PC-9 (cell line): ENCODE measurements at regions not wholly inside any gene's neighbourhood (a gene's known extent, or its start where the extent isn't known, plus 50 kb on each side); places are given as distances from the start of the nearest gene placed in this dataset.

Source experiments
- BruUV-seq: library from RNA; stranded (reverse); fragments of 400-500 nt; replicated peaks from 2 replicates; lab custom pipeline; 2021; lab: Mats Ljungman, UMichigan
- CTCF ChIA-PET: fragments of 300-600 bp; sonication (Branson Sonifier 250); formaldehyde crosslinking; loops from one replicate; lab custom pipeline; 2022; ENCODE audit warnings: antibody characterized with exemption; lab: Charles Lee
- POLR2A ChIA-PET: fragments of 300-600 bp; sonication (Branson Sonifier 250); formaldehyde crosslinking; loops from one replicate; lab custom pipeline; 2022; ENCODE audit warnings: antibody characterized with exemption; ENCODE audit not compliant: unreplicated experiment; lab: Charles Lee
- DNase-seq, 2 experiments: peaks; one replicate each; pipeline versions ENCODE4 v3.0.0 to v3.0.0-alpha.2; 2015 to 2022; ENCODE audit warnings: mixed read lengths in 1 of 2
- H2AFZ ChIP-seq: fragments of 200-600 bp; sonication (generic); 2 replicates; pipeline ENCODE4 v1.8.1; 2017; ENCODE audit warnings: antibody characterized with exemption
- H3F3A ChIP-seq: fragments of 200-600 bp; sonication (generic); 2 replicates; pipeline ENCODE4 v1.8.1; 2017; ENCODE audit warnings: antibody characterized with exemption, mild to moderate bottlenecking, low read depth; ENCODE audit not compliant: insufficient read depth
- H3K27ac ChIP-seq: fragments of 200-600 bp; sonication (generic); 2 replicates; pipeline ENCODE4 v1.6.1; 2016; ENCODE audit warnings: mixed run types
- H3K27me3 ChIP-seq: fragments of 200-600 bp; sonication (generic); 2 replicates; pipeline ENCODE4 v1.6.1; 2016; ENCODE audit warnings: low read depth, mixed run types; ENCODE audit not compliant: insufficient read depth
- H3K36me3 ChIP-seq: fragments of 200-600 bp; sonication (generic); 2 replicates; pipeline ENCODE4 v1.6.1; 2016; ENCODE audit warnings: low read depth, mixed run types
- H3K4me1 ChIP-seq: fragments of 200-600 bp; sonication (generic); replicated peaks from 2 replicates; pipeline ENCODE4 v1.6.1; 2016; ENCODE audit warnings: mixed run types; ENCODE audit not compliant: insufficient read depth
- H3K4me2 ChIP-seq: fragments of 200-600 bp; sonication (generic); 2 replicates; pipeline ENCODE4 v1.6.1; 2017; ENCODE audit warnings: mixed run types
- H3K4me3 ChIP-seq: fragments of 200-600 bp; sonication (generic); 2 replicates; pipeline ENCODE4 v1.6.1; 2016; ENCODE audit warnings: mixed run types
- H3K79me2 ChIP-seq: fragments of 200-600 bp; sonication (generic); 2 replicates; pipeline ENCODE4 v1.6.1; 2017; ENCODE audit warnings: low read depth, mixed run types
- H3K9me2 ChIP-seq: fragments of 200-600 bp; sonication (generic); 2 replicates; pipeline ENCODE4 v1.8.1; 2017; ENCODE audit warnings: mild to moderate bottlenecking; ENCODE audit not compliant: insufficient read depth
- H3K9me3 ChIP-seq: fragments of 200-600 bp; sonication (generic); 2 replicates; pipeline ENCODE4 v1.8.1; 2016; ENCODE audit warnings: low read depth; ENCODE audit not compliant: insufficient read depth
- H4K20me1 ChIP-seq: fragments of 200-600 bp; sonication (generic); 2 replicates; pipeline ENCODE4 v1.8.1; 2017; ENCODE audit not compliant: insufficient read depth
- EZH2 ChIP-seq: fragments of 200-600 bp; sonication (generic); IDR thresholded peaks from 2 replicates; pipeline ENCODE4 v1.8.0; 2017; ENCODE audit warnings: antibody characterized with exemption, low read depth
- intact Hi-C: fragments of 100-400 bp; cut with micrococcal nuclease; formaldehyde crosslinking; loops from one replicate; pipeline ENCODE4 v1.10.0; 2022; ENCODE audit not compliant: unreplicated experiment
- TF ChIP-seq, protein P1 (sequence below): fragments of 200-600 bp; sonication (generic); conservative IDR thresholded peaks from 2 replicates; pipeline ENCODE4 v1.6.1; 2017; ENCODE audit warnings: mixed run types, antibody characterized with exemption, mild to moderate bottlenecking, moderate library complexity

DNA sequence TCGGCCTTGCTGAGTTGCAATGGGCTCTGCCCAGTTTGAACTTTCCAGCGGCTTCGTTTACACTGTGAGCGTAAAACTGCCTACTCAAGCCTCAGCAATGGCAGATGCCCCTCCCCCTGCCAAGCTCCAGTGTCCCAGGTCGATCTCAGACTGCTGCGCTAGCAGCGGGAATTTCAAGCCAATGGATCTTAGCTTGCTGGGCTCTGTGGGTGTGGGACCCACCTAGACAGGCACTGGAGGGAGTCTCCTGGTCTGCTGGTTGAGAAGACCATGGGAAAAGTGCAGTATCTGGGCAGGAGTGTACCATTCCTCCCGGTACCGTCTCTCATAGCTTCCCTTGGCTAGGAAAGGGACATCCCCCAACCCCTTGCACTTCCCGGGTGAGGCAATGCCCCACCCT is 88.2 kb downstream of the KLHL28 start:
- no peaks in the 10 kb centered on the region for H3K9me2 ChIP-seq
- BruUV-seq: no TSS peak
- peaks cover 21% of the 10 kb centered on the region; the same call in 1 of the 2 replicates for H3K27me3 ChIP-seq
- H2AFZ ChIP-seq: no peak overlapping the region
- ChIA-PET POLR2A (no interaction called here), CTCF (no interaction called here)
- H3K9me3 ChIP-seq: no peaks in the 10 kb centered on the region
- no peaks in the 10 kb centered on the region for H3K36me3 ChIP-seq
- H3K4me3 ChIP-seq: no peak overlapping the region
- intact Hi-C loops: no loop called here
- H3F3A ChIP-seq: no peaks in the 10 kb centered on the region
- no peaks in the 10 kb centered on the region for H3K4me1 ChIP-seq
- no peak overlapping the region; the same call in 1 of the 2 replicates for H3K4me2 ChIP-seq
- no peak for DNase-seq
- H3K79me2 ChIP-seq: no peaks in the 10 kb centered on the region
- TF ChIP-seq EZH2: no peak
- TF ChIP-seq, protein P1, sequence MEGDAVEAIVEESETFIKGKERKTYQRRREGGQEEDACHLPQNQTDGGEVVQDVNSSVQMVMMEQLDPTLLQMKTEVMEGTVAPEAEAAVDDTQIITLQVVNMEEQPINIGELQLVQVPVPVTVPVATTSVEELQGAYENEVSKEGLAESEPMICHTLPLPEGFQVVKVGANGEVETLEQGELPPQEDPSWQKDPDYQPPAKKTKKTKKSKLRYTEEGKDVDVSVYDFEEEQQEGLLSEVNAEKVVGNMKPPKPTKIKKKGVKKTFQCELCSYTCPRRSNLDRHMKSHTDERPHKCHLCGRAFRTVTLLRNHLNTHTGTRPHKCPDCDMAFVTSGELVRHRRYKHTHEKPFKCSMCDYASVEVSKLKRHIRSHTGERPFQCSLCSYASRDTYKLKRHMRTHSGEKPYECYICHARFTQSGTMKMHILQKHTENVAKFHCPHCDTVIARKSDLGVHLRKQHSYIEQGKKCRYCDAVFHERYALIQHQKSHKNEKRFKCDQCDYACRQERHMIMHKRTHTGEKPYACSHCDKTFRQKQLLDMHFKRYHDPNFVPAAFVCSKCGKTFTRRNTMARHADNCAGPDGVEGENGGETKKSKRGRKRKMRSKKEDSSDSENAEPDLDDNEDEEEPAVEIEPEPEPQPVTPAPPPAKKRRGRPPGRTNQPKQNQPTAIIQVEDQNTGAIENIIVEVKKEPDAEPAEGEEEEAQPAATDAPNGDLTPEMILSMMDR: no peak
- H4K20me1 ChIP-seq: no peaks in the 10 kb centered on the region
- H3K27ac ChIP-seq: no peak overlapping the region

DNA sequence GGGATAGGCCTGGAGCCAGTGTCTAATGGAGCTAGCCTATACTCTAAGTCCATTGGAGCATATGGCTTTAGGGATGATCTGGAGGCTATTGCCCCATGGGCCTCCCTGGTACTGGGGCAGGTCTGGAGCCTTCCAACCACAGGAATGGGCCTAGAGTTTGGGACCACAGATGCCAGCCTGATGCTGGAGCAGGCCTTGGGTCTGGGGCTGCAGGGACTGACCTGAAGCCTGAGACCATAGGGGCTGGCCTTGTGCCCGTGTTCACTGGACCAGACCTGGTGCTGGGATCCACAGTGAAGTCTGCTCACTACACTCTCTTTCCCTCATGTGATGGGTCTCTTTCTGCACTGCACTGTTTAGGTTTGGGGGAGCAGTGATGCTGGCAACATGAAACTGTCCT is 95.0 kb downstream of the KLHL28 start:
- no peak overlapping the region for H3K4me3 ChIP-seq
- no peaks in the 10 kb centered on the region for H3K9me3 ChIP-seq
- H3K4me1 ChIP-seq: no peaks in the 10 kb centered on the region
- H3K9me2 ChIP-seq: no peaks in the 10 kb centered on the region
- no peaks in the 10 kb centered on the region for H3K79me2 ChIP-seq
- H2AFZ ChIP-seq: no peak overlapping the region
- intact Hi-C loops: no loop called here
- no TSS peak for BruUV-seq
- H3K36me3 ChIP-seq: no peaks in the 10 kb centered on the region
- no peak overlapping the region for H3K27ac ChIP-seq
- H4K20me1 ChIP-seq: no peaks in the 10 kb centered on the region
- no peaks in the 10 kb centered on the region for H3F3A ChIP-seq
- ChIA-PET POLR2A (no interaction called here), CTCF (no interaction called here)
- TF ChIP-seq, protein P1: no peak
- TF ChIP-seq EZH2: no peak
- peaks cover 28% of the 10 kb centered on the region; the same call in 1 of the 2 replicates for H3K27me3 ChIP-seq
- DNase-seq: no peak
- H3K4me2 ChIP-seq: no peak overlapping the region

DNA sequence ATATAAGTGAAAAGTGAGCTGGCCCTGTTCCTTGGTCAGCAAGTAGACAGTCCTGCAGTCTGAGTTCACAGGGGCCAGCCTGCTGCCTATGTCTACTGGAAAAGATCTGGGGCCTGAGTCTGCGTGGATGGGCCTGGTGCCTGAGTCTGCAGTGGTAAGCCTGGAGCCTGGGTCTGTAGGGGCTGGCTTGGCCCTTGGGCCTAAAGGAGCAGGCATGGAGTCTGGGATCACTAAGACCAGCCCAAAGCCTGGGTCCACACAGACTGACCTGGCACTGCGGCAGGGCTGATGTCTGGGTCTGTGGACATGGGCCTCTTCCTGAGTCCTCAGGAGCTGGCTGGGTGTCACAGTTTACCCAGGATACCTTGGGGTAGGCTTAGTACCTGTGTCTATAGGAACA is 95.4 kb downstream of the KLHL28 start:
- intact Hi-C loops: no loop called here
- H3K36me3 ChIP-seq: no peaks in the 10 kb centered on the region
- BruUV-seq: no TSS peak
- no peak overlapping the region for H2AFZ ChIP-seq
- H3K9me3 ChIP-seq: no peaks in the 10 kb centered on the region
- no peaks in the 10 kb centered on the region for H4K20me1 ChIP-seq
- H3K27ac ChIP-seq: no peak overlapping the region
- H3K4me3 ChIP-seq: no peak overlapping the region
- H3K4me1 ChIP-seq: no peaks in the 10 kb centered on the region
- no peaks in the 10 kb centered on the region for H3F3A ChIP-seq
- no peak for TF ChIP-seq EZH2
- TF ChIP-seq, protein P1: no peak
- H3K27me3 ChIP-seq: peaks cover 30% of the 10 kb centered on the region; the same call in 1 of the 2 replicates
- ChIA-PET POLR2A (no interaction called here), CTCF (no interaction called here)
- H3K79me2 ChIP-seq: no peaks in the 10 kb centered on the region
- H3K4me2 ChIP-seq: no peak overlapping the region
- H3K9me2 ChIP-seq: no peaks in the 10 kb centered on the region
- DNase-seq: no peak
